PC-3 (cell line): ENCODE measurements at regions not wholly inside any gene's neighbourhood (a gene's known extent, or its start where the extent isn't known, plus 50 kb on each side); places are given as distances from the start of the nearest gene placed in this dataset.

Source experiments
- ATAC-seq: fragments of 200-7000 bp; cut with Tn5 transposase; 2 replicates; pipeline ENCODE4 v1.9.1; 2020; ENCODE audit warnings: mild to moderate bottlenecking, moderate library complexity
- BruUV-seq: library from RNA; stranded (reverse); fragments of 400-500 nt; replicated peaks from 2 replicates; lab custom pipeline; 2021; lab: Mats Ljungman, UMichigan
- CTCF ChIA-PET: fragments of 300-600 bp; sonication (Branson Sonifier 250); formaldehyde crosslinking; loops from one replicate; lab custom pipeline; 2022; ENCODE audit warnings: antibody characterized with exemption; lab: Charles Lee
- POLR2A ChIA-PET: fragments of 300-600 bp; sonication (Branson Sonifier 250); formaldehyde crosslinking; loops from one replicate; lab custom pipeline; 2022; ENCODE audit warnings: antibody characterized with exemption; ENCODE audit not compliant: unreplicated experiment; lab: Charles Lee
- DNase-seq: peaks from one replicate; pipeline ENCODE4 v3.0.0-alpha.2; 2015
- H2AFZ ChIP-seq: fragments of 300-600 bp; sonication (generic); 2 replicates; pipeline ENCODE4 v1.6.0; 2016; ENCODE audit warnings: antibody characterized with exemption, low read length
- H3F3A ChIP-seq: fragments of 300-600 bp; sonication (generic); one replicate; pipeline ENCODE4 v1.6.0; 2017; ENCODE audit warnings: antibody characterized with exemption, low read length, control low read depth, mild to moderate bottlenecking; ENCODE audit not compliant: unreplicated experiment
- H3K27ac ChIP-seq: fragments of 300-600 bp; sonication (generic); 2 replicates; pipeline ENCODE4 v1.5.1; 2016; ENCODE audit warnings: mild to moderate bottlenecking, low read length
- H3K27me3 ChIP-seq: fragments of 300-600 bp; sonication (generic); 2 replicates; pipeline ENCODE4 v1.6.1; 2016; ENCODE audit warnings: low read length, mixed read lengths
- H3K36me3 ChIP-seq: fragments of 300-600 bp; sonication (generic); 2 replicates; pipeline ENCODE4 v1.6.1; 2016; ENCODE audit warnings: low read depth, mixed run types, low read length, mixed read lengths
- H3K4me1 ChIP-seq: fragments of 300-600 bp; sonication (generic); 2 replicates; pipeline ENCODE4 v1.5.1; 2016; ENCODE audit warnings: low read length; ENCODE audit not compliant: insufficient read depth
- H3K4me2 ChIP-seq: fragments of 300-600 bp; sonication (generic); 2 replicates; pipeline ENCODE4 v1.6.0; 2016; ENCODE audit warnings: low read length
- H3K4me3 ChIP-seq: fragments of 300-600 bp; sonication (generic); 2 replicates; pipeline ENCODE4 v1.5.1; 2016; ENCODE audit warnings: mild to moderate bottlenecking, low read length, mixed read lengths
- H3K79me2 ChIP-seq: fragments of 300-600 bp; sonication (generic); 2 replicates; pipeline ENCODE4 v1.6.1; 2017; ENCODE audit warnings: low read length, mixed read lengths
- H3K9ac ChIP-seq: fragments of 300-600 bp; sonication (generic); 2 replicates; pipeline ENCODE4 v1.6.0; 2016; ENCODE audit warnings: mild to moderate bottlenecking, low read length
- H3K9me2 ChIP-seq: fragments of 300-600 bp; sonication (generic); replicated peaks from 2 replicates; pipeline ENCODE4 v1.6.1; 2016; ENCODE audit warnings: mixed run types, low read length, mixed read lengths
- H3K9me3 ChIP-seq: fragments of 300-600 bp; sonication (generic); 2 replicates; pipeline ENCODE4 v1.6.1; 2016; ENCODE audit warnings: low read length, mixed read lengths
- H4K20me1 ChIP-seq: fragments of 300-600 bp; sonication (generic); 2 replicates; pipeline ENCODE4 v1.6.1; 2016; ENCODE audit warnings: low read length, mixed read lengths
- EZH2 ChIP-seq: fragments of 300-600 bp; sonication (generic); IDR thresholded peaks from one replicate; pipeline ENCODE4 v1.6.1; 2017; ENCODE audit warnings: antibody characterized with exemption, mild to moderate bottlenecking, low read length; ENCODE audit not compliant: unreplicated experiment
- EZH2phosphoT487 ChIP-seq: fragments of 300-600 bp; sonication (generic); IDR thresholded peaks from 2 replicates; pipeline ENCODE4 v1.6.1; 2018; ENCODE audit warnings: mild to moderate bottlenecking, antibody characterized with exemption, low read length, borderline replicate concordance
- intact Hi-C: fragments of 100-400 bp; cut with micrococcal nuclease; formaldehyde crosslinking; loops from 2 replicates; pipeline ENCODE4 v1.9.0; 2023
- TF ChIP-seq, protein P1 (sequence below): fragments of 300-600 bp; sonication (generic); conservative IDR thresholded peaks from 2 replicates; pipeline ENCODE4 v1.5.1; 2017; ENCODE audit warnings: antibody characterized with exemption, low read depth, mild to moderate bottlenecking, low read length

DNA sequence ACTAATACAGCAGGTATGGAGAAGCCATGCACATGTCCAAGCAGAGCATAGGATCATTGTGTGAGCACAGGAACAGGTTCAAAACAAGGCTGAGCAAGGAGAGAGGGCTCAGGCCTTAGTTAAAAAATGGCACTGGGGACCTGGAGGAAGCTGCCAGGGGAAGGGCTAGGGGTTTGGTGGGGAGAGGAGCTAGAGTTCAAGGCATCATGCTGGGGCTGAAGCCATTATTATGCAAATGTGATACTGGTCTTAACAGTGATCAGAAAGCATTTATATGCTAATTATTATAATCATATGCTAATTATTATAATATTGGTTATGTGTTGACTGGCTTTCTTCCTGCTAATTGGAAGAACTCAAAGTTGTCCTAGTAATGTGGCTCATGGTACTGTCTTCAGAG lies 546.0 kb upstream of the CFAP20DC start:
- Histone ChIP-seq H3K9ac (no peak overlapping the region), H3K4me3 (no peak overlapping the region), H3K9me3 (no peaks in the 10 kb centered on the region), H2AFZ (no peak overlapping the region), H3K4me2 (no peak overlapping the region), H3K27me3 (no peaks in the 10 kb centered on the region), H4K20me1 (no peaks in the 10 kb centered on the region), H3K36me3 (no peaks in the 10 kb centered on the region), H3K79me2 (no peaks in the 10 kb centered on the region), H3K4me1 (no peaks in the 10 kb centered on the region), H3K27ac (no peak overlapping the region), H3F3A (no peaks in the 10 kb centered on the region), H3K9me2 (no peaks in the 10 kb centered on the region)
- TF ChIP-seq EZH2phosphoT487 = no peak
- TF ChIP-seq EZH2 = no peak
- TF ChIP-seq, protein P1, sequence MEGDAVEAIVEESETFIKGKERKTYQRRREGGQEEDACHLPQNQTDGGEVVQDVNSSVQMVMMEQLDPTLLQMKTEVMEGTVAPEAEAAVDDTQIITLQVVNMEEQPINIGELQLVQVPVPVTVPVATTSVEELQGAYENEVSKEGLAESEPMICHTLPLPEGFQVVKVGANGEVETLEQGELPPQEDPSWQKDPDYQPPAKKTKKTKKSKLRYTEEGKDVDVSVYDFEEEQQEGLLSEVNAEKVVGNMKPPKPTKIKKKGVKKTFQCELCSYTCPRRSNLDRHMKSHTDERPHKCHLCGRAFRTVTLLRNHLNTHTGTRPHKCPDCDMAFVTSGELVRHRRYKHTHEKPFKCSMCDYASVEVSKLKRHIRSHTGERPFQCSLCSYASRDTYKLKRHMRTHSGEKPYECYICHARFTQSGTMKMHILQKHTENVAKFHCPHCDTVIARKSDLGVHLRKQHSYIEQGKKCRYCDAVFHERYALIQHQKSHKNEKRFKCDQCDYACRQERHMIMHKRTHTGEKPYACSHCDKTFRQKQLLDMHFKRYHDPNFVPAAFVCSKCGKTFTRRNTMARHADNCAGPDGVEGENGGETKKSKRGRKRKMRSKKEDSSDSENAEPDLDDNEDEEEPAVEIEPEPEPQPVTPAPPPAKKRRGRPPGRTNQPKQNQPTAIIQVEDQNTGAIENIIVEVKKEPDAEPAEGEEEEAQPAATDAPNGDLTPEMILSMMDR = no peak
- CTCF ChIA-PET = no interaction called here
- POLR2A ChIA-PET = no interaction called here
- intact Hi-C loops = no loop called here
- no peak for ATAC-seq
- BruUV-seq = no TSS peak
- no peak for DNase-seq

DNA sequence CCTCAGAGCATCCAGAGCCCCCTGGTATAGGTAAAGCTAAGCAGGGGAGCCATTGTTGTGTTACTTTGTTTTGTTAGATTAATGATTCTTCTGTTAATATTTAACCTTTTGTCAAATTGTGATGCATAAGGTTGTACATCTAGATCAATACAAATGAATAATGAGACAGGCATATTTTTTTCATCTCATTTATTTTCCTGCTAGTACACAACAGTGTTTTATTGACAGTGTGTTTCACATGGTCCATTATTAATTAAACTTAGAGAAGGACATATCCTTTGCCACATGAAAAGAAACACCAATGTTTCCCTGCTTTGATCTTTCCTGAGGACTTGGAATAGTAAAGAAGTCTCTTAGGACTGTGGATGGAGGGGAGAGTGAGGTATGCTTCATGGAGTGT lies 543.6 kb upstream of the CFAP20DC start:
- Histone ChIP-seq H3K9ac (no peak overlapping the region), H3K27me3 (no peaks in the 10 kb centered on the region), H3K9me3 (no peaks in the 10 kb centered on the region), H3K9me2 (no peaks in the 10 kb centered on the region), H2AFZ (no peak overlapping the region), H4K20me1 (no peaks in the 10 kb centered on the region), H3K4me1 (no peaks in the 10 kb centered on the region), H3F3A (no peaks in the 10 kb centered on the region), H3K79me2 (no peaks in the 10 kb centered on the region), H3K27ac (no peak overlapping the region), H3K4me2 (no peak overlapping the region), H3K36me3 (no peaks in the 10 kb centered on the region), H3K4me3 (no peak overlapping the region)
- ChIA-PET CTCF (interaction anchor here (0.6 kb wide), 1 partner anchor 163 kb away, joined by 5 read pairs; no protein-coding TSS in a partner anchor), POLR2A (no interaction called here)
- ATAC-seq (no peak), DNase-seq (no peak)
- TF ChIP-seq, protein P1 = no peak
- no peak for TF ChIP-seq EZH2phosphoT487
- TF ChIP-seq EZH2 = no peak
- intact Hi-C loops = no loop called here
- no TSS peak for BruUV-seq

DNA sequence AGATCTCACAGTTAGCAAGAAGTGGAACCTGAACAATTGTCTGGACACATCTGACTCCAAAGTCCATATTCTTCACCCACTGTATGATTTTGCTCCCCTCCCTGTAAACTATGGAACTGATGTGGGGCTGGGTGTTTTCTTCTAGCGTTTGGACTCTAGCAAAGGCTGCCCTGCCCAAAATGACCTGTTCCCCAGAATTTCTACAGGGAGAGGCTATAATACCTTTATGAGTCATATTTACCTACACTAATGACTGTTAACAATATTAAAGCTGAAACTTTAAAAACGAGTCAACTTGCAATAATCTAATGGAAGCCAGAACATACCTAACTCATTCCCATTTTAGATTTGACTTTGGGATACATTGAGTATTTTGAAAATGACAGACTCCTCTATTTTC lies 531.2 kb upstream of the CFAP20DC start:
- Histone ChIP-seq H3K27ac (peak overlapping the region; percentile 55), H3F3A (no peaks in the 10 kb centered on the region), H3K4me1 (peaks cover 29% of the 10 kb centered on the region), H3K9ac (no peak overlapping the region), H3K27me3 (no peaks in the 10 kb centered on the region), H3K4me2 (peak overlapping the region; percentile 65), H3K4me3 (peak overlapping the region; percentile 5; the same call in 1 of the 2 replicates), H4K20me1 (no peaks in the 10 kb centered on the region), H3K36me3 (no peaks in the 10 kb centered on the region), H3K9me2 (no peaks in the 10 kb centered on the region), H3K9me3 (no peaks in the 10 kb centered on the region), H2AFZ (peak overlapping the region; percentile 44), H3K79me2 (no peaks in the 10 kb centered on the region)
- TF ChIP-seq, protein P1 = no peak
- TF ChIP-seq EZH2phosphoT487 = no peak
- TF ChIP-seq EZH2 = no peak
- BruUV-seq = no TSS peak
- CTCF ChIA-PET = interaction anchor here (1.4 kb wide), 1 partner anchor 277 kb away, joined by 6 read pairs; no protein-coding TSS in a partner anchor
- intact Hi-C loops = no loop called here
- ATAC-seq = peak; percentile 88
- POLR2A ChIA-PET = interaction anchor here (0.7 kb wide), 1 partner anchor 147 kb away, joined by 5 read pairs; no protein-coding TSS in a partner anchor
- DNase-seq = peak; percentile 73
